GM23338 (cell line): ENCODE measurements at regions not wholly inside any gene's neighbourhood (a gene's known extent, or its start where the extent isn't known, plus 50 kb on each side); places are given as distances from the start of the nearest gene placed in this dataset.
"Not testable (repeated sequence)": the region's sequence is repeated elsewhere in the genome, so short reads cannot be mapped to it uniquely, and the experiment has no call there.

ENCODE experiments used
- ATAC-seq: fragments of 200-7000 bp; cut with Tn5 transposase; 3 replicates; pipeline ENCODE4 v1.9.1; 2020
- DNase-seq: peaks from one replicate; pipeline ENCODE4 v3.0.0-alpha.2; 2015; ENCODE audit warnings: low spot score
- H2AFZ ChIP-seq: fragments of 200-600 bp; sonication (generic); 2 replicates; pipeline ENCODE4 v1.8.0; 2016; ENCODE audit warnings: antibody characterized with exemption, mild to moderate bottlenecking, moderate library complexity
- H3F3A ChIP-seq: fragments of 200-600 bp; sonication (generic); replicated peaks from 2 replicates; pipeline ENCODE4 v1.8.0; 2017; ENCODE audit warnings: antibody characterized with exemption, mixed run types, low read depth
- H3K27ac ChIP-seq: fragments of 200-600 bp; sonication (generic); 2 replicates; pipeline ENCODE4 v1.6.1; 2016; ENCODE audit warnings: low read depth
- H3K27me3 ChIP-seq: fragments of 200-600 bp; sonication (generic); 2 replicates; pipeline ENCODE4 v1.8.0; 2016; ENCODE audit warnings: mild to moderate bottlenecking, mixed run types, moderate library complexity; ENCODE audit not compliant: insufficient read depth
- H3K36me3 ChIP-seq: fragments of 200-600 bp; sonication (generic); 2 replicates; pipeline ENCODE4 v1.8.0; 2016; ENCODE audit warnings: mild to moderate bottlenecking; ENCODE audit not compliant: insufficient read depth
- H3K4me1 ChIP-seq: fragments of 200-600 bp; sonication (generic); 2 replicates; pipeline ENCODE4 v1.8.0; 2016; ENCODE audit warnings: mild to moderate bottlenecking, moderate library complexity; ENCODE audit not compliant: insufficient read depth
- H3K4me2 ChIP-seq: fragments of 200-600 bp; sonication (generic); 2 replicates; pipeline ENCODE4 v1.7.1; 2017; ENCODE audit warnings: mixed run types
- H3K4me3 ChIP-seq: fragments of 200-600 bp; sonication (generic); 2 replicates; pipeline ENCODE4 v1.6.1; 2016; ENCODE audit warnings: mixed run types
- H3K79me2 ChIP-seq: fragments of 200-600 bp; sonication (generic); replicated peaks from 2 replicates; pipeline ENCODE4 v1.8.0; 2017; ENCODE audit warnings: mild to moderate bottlenecking; ENCODE audit not compliant: insufficient read depth
- H3K9me2 ChIP-seq: fragments of 200-600 bp; sonication (generic); 2 replicates; pipeline ENCODE4 v1.8.0; 2017; ENCODE audit not compliant: insufficient read depth
- H4K20me1 ChIP-seq: fragments of 200-600 bp; sonication (generic); replicated peaks from 2 replicates; pipeline ENCODE4 v1.8.0; 2017; ENCODE audit warnings: mild to moderate bottlenecking; ENCODE audit not compliant: insufficient read depth
- H3K27ac Mint-ChIP-seq: 2 replicates; pipeline ENCODE4 v1.8.0; 2020; ENCODE audit warnings: inconsistent platforms, mild to moderate bottlenecking, moderate library complexity, mixed read lengths
- H3K27me3 Mint-ChIP-seq: 3 replicates; pipeline ENCODE4 v1.8.0; 2022; ENCODE audit warnings: low read depth, mild to moderate bottlenecking, moderate library complexity, mixed read lengths, inconsistent platforms; ENCODE audit not compliant: insufficient read depth, poor library complexity
- H3K36me3 Mint-ChIP-seq: 3 replicates; pipeline ENCODE4 v1.8.0; 2021; ENCODE audit warnings: low read depth, mild to moderate bottlenecking, inconsistent platforms, moderate library complexity, mixed read lengths
- H3K4me1 Mint-ChIP-seq: 3 replicates; pipeline ENCODE4 v1.8.0; 2020; ENCODE audit warnings: mild to moderate bottlenecking, inconsistent platforms, mixed read lengths
- H3K4me3 Mint-ChIP-seq: 3 replicates; pipeline ENCODE4 v1.8.0; 2021; ENCODE audit warnings: moderate library complexity, mild to moderate bottlenecking, inconsistent platforms, mixed read lengths
- H3K9me3 Mint-ChIP-seq: 3 replicates; pipeline ENCODE4 v1.8.0; 2020; ENCODE audit warnings: moderate library complexity, mild to moderate bottlenecking, inconsistent platforms, mixed read lengths
- ETS1 ChIP-seq: IDR thresholded peaks from 2 replicates; pipeline ENCODE4 v1.6.1; 2016; ENCODE audit warnings: antibody characterized with exemption
- EZH2 ChIP-seq: fragments of 200-600 bp; sonication (generic); IDR thresholded peaks from one replicate; pipeline ENCODE4 v1.8.0; 2017; ENCODE audit warnings: antibody characterized with exemption, mild to moderate bottlenecking, low read depth; ENCODE audit not compliant: unreplicated experiment
- ZNF462 ChIP-seq: fragments of 250-450 bp; sonication (Bioruptor Pico); IDR thresholded peaks from 2 replicates; pipeline ENCODE4 v1.5.0; 2020; ENCODE audit warnings: mild to moderate bottlenecking, moderate library complexity
- TF ChIP-seq, protein P1 (sequence below), 2 experiments: fragments of 200-600 bp in 1 of 2; sonication (generic) in 1 of 2; conservative IDR thresholded peaks; 2 replicates each; pipeline versions ENCODE4 v1.5.1 to v1.6.1; 2016 to 2017; ENCODE audit warnings: antibody characterized with exemption in 2 of 2, low read depth in 2 of 2, mild to moderate bottlenecking in 2 of 2, moderate library complexity in 1 of 2

DNA sequence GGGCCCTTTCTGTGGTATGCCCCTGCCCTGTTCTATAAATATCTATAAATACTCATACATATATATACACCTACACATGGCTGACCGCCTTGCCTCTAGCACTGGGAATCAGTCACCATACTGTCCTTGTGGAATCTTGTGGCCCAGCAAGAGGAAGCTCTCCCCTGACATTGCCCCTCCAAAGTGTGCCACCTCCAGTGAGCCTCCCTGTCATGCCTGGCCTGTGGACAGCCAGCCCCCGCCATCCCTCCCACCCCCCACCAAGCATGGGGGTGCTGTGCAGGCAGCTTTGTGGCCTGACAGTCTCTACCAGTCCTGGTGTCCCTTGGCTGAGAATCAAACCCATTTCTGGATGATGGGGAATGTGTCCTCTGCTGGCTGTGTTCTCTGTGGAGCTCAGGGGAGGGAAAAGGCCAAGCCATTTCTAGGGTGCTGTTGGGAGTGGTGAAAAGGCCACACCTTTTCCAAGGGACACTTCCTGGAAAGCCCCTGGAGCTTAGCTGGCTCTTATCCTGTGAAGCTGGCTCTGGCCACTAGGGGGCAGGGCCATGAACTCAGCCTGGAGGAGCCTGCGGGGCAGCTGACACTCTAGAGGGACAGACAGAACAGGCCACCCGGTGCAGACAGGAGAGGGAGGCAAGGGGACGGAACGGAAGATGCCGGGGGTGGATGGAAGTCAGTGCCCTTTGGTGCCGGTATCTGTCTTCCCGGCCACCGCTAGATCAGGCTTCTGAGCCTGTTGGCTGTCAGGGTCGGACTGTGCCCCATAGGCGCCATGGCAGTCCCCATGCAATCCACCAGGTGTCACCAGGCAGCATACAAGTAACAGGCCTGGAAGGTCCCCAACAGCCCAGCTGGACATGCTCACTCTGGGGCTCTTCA, 167.2 kb downstream of the TBC1D2B start:
- H3K27ac ChIP-seq, H3K9me3 Mint-ChIP-seq, H3K27me3 ChIP-seq, H3K9me2 ChIP-seq, H3K27me3 Mint-ChIP-seq, H3K79me2 ChIP-seq, H3K36me3 Mint-ChIP-seq, H4K20me1 ChIP-seq, H3F3A ChIP-seq, H2AFZ ChIP-seq, H3K4me1 ChIP-seq, H3K36me3 ChIP-seq: not testable (repeated sequence)
- TF ChIP-seq, protein P1, sequence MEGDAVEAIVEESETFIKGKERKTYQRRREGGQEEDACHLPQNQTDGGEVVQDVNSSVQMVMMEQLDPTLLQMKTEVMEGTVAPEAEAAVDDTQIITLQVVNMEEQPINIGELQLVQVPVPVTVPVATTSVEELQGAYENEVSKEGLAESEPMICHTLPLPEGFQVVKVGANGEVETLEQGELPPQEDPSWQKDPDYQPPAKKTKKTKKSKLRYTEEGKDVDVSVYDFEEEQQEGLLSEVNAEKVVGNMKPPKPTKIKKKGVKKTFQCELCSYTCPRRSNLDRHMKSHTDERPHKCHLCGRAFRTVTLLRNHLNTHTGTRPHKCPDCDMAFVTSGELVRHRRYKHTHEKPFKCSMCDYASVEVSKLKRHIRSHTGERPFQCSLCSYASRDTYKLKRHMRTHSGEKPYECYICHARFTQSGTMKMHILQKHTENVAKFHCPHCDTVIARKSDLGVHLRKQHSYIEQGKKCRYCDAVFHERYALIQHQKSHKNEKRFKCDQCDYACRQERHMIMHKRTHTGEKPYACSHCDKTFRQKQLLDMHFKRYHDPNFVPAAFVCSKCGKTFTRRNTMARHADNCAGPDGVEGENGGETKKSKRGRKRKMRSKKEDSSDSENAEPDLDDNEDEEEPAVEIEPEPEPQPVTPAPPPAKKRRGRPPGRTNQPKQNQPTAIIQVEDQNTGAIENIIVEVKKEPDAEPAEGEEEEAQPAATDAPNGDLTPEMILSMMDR (conservative IDR thresholded peaks at IDR 0.05; ENCODE audit: low read depth in 2 of 2) = peak; percentile 62 to 66
- ATAC-seq = peak; percentile 63
- H3K4me3 Mint-ChIP-seq = peak overlapping the region; percentile 72
- DNase-seq = peak; percentile 88
- peak overlapping the region; percentile 3; the same call in 1 of the 2 replicates for H3K27ac Mint-ChIP-seq
- Histone ChIP-seq H3K4me2 (peak overlapping the region; percentile 69), H3K4me3 (peak overlapping the region; percentile 46; the same call in 1 of the 2 replicates)
- H3K4me1 Mint-ChIP-seq = peaks cover 17% of the 10 kb centered on the region

DNA sequence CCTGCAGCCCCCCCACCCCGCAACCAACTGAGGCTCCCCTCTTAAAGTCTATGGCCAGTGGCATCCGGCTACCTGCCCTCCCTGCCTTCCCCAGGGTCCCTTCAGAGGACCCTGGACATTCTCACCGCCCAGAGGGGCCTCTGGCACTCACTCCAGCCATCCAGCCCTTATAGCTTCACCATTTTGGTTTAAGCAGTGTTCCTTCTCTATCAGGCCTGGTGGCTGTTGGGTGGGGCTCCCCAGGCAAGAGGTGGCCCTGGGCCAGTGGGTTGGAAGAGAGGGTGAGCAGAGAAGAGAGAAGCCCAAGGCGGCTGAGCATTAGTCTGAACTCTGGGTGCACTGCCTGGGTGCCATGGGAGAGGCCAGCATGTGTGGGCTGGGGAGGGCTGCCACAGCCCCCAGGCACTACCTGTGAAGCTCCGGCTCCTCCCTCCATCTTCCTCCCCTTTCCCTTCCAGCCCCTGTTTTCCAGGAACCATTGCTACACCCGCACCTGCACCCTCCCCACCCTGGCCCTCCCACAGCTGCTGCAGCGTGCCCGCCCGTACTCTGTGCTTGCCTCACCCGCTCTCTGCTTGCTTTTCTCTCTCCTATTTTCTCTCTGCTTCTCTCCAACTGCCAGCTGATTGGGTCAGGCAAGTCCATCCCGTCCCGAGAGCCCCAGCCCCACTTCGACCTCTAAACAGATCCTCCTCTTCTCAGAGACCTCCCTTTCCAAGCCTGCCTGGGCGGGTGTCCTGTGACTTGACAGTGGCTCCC, 168.2 kb downstream of the TBC1D2B start:
- Histone ChIP-seq H3F3A (no peaks in the 10 kb centered on the region), H3K27ac (no peak overlapping the region), H3K4me3 (no peak overlapping the region), H3K27me3 (no peaks in the 10 kb centered on the region), H4K20me1 (no peaks in the 10 kb centered on the region), H3K4me1 (no peaks in the 10 kb centered on the region), H2AFZ (no peak overlapping the region), H3K9me2 (no peaks in the 10 kb centered on the region), H3K36me3 (no peaks in the 10 kb centered on the region), H3K79me2 (no peaks in the 10 kb centered on the region), H3K4me2 (no peak overlapping the region)
- DNase-seq (no peak), ATAC-seq (no peak)
- H3K4me1 Mint-ChIP-seq = peaks cover 17% of the 10 kb centered on the region
- peaks cover 4% of the 10 kb centered on the region for H3K27me3 Mint-ChIP-seq
- H3K4me3 Mint-ChIP-seq = no peak overlapping the region
- H3K27ac Mint-ChIP-seq = no peak overlapping the region
- TF ChIP-seq ETS1 = no peak
- no peak for TF ChIP-seq ZNF462 (CRISPR knock-in tag)
- no peak for TF ChIP-seq EZH2
- no peaks in the 10 kb centered on the region for H3K9me3 Mint-ChIP-seq
- no peaks in the 10 kb centered on the region for H3K36me3 Mint-ChIP-seq

DNA sequence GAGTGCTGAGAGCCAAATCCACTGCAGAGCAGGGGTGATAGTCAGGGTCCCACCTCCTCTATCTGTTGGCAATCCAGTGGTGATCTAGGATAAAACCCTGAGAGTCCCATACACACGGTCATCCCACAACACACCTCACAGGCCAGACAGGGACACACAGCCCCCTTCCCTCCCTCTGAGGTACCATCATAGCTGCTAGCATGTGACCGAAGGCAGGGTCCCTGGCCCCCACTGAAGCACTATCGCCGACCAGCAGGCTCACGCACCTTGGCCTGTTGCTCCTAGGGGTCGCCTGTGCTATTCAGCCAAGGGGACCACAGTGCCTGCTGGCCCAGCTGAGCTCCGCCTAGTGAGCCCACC, 168.8 kb downstream of the TBC1D2B start:
- not testable (repeated sequence) for H3K79me2 ChIP-seq, H3K9me3 Mint-ChIP-seq, H3F3A ChIP-seq, H3K4me3 ChIP-seq, DNase-seq, H3K36me3 ChIP-seq, H3K27me3 Mint-ChIP-seq, H2AFZ ChIP-seq, H3K9me2 ChIP-seq, H3K4me3 Mint-ChIP-seq, ATAC-seq, H3K4me1 ChIP-seq, H3K27me3 ChIP-seq, H3K27ac ChIP-seq, H3K36me3 Mint-ChIP-seq, H4K20me1 ChIP-seq
- Mint-ChIP-seq H3K4me1 (peaks cover 17% of the 10 kb centered on the region), H3K27ac (peak overlapping the region; percentile 42; the same call in 1 of the 2 replicates)
- H3K4me2 ChIP-seq = peak overlapping the region; percentile 38; the same call in 1 of the 2 replicates
